ENCODE measurements at regions not wholly inside any gene's neighbourhood (a gene's known extent, or its start where the extent isn't known, plus 50 kb on each side); places are given as distances from the start of the nearest gene placed in this dataset.

- DNase-seq (ENCODE audit: low read depth) (no peak), FAIRE-seq (no peak)
- TF ChIP-seq CTCF (IDR thresholded peaks at IDR 0.05; ENCODE audit: insufficient read depth, low read length, severe bottlenecking), result no peak
- Histone ChIP-seq H3K4me3 (ENCODE audit: low read depth, low read length) (no peak overlapping the region), H3K27me3 (ENCODE audit: control insufficient read depth, insufficient read depth, low read length) (no peaks in the 10 kb centered on the region), H3K36me3 (ENCODE audit: control insufficient read depth, insufficient read depth, low read length) (no peaks in the 10 kb centered on the region)
Observed at GRCh38 chr2:34107811-34108210, 508.7 kb upstream of the FAM98A start.

- H3K36me3 ChIP-seq (ENCODE audit: control insufficient read depth, insufficient read depth, low read length), result no peaks in the 10 kb centered on the region
- H3K4me3 ChIP-seq (ENCODE audit: low read depth, low read length), result no peak overlapping the region
- FAIRE-seq (no peak), DNase-seq (ENCODE audit: low read depth) (peak; percentile 97)
- no peak for TF ChIP-seq CTCF (IDR thresholded peaks at IDR 0.05; ENCODE audit: insufficient read depth, low read length, severe bottlenecking)
- no peaks in the 10 kb centered on the region for H3K27me3 ChIP-seq (ENCODE audit: control insufficient read depth, insufficient read depth, low read length)
Observed at GRCh38 chr2:34105006-34105767, 506.1 kb upstream of the FAM98A start.

- FAIRE-seq (no peak), DNase-seq (ENCODE audit: low read depth) (peak; percentile 79)
- no peaks in the 10 kb centered on the region for H3K27me3 ChIP-seq (ENCODE audit: control insufficient read depth, insufficient read depth, low read length)
- H3K36me3 ChIP-seq (ENCODE audit: control insufficient read depth, insufficient read depth, low read length), result no peaks in the 10 kb centered on the region
- TF ChIP-seq CTCF (IDR thresholded peaks at IDR 0.05; ENCODE audit: insufficient read depth, low read length, severe bottlenecking), result no peak
- H3K4me3 ChIP-seq (ENCODE audit: low read depth, low read length), result no peak overlapping the region
Observed at GRCh38 chr2:34104601-34105000, 505.5 kb upstream of the FAM98A start.

DNA sequence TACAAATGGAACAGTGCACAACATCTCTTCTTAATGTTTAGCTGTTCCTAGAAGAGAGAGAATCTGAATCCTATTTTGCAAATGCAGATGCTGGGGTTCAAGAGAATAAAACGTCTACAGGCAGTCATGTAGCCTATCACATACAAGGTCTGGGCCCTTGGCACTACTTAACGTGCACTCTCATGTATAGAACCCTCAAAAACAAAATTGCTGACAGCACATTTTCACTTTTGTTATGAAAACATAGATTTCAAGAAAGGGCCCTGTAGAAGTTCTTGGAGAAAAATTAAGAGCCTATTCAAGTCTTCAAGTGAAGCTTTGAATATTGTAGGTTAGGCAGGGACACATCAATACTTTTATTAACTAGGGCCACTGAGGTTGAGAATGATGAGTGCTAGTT is 504.3 kb upstream of the FAM98A start:
- no peak for TF ChIP-seq CTCF (IDR thresholded peaks at IDR 0.05; ENCODE audit: insufficient read depth, low read length, severe bottlenecking)
- FAIRE-seq, result no peak
- H3K36me3 ChIP-seq (ENCODE audit: control insufficient read depth, insufficient read depth, low read length), result no peaks in the 10 kb centered on the region
- H3K4me3 ChIP-seq (ENCODE audit: low read depth, low read length), result no peak overlapping the region
- no peak for DNase-seq (ENCODE audit: low read depth)
- H3K27me3 ChIP-seq (ENCODE audit: control insufficient read depth, insufficient read depth, low read length), result no peaks in the 10 kb centered on the region

DNA sequence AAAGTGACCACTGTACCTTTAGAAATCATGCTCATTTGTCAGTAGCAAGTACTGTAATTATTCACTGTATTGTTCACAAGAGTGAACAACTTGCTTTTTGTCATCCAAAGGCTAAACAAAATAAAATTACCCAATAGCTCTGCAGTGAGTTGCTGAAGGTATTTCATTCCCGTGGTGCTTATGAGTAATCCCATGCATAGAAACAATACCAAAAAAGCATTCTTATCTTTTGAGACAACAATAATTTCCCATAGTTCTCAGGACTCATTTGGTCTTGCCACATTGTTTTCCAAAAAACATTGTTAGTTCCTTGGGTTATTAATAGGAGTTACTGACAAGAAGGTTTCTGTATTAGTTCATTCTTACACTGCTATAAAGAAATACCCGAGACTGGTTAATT is 503.2 kb upstream of the FAM98A start:
- H3K27me3 ChIP-seq (ENCODE audit: control insufficient read depth, insufficient read depth, low read length), result no peaks in the 10 kb centered on the region
- no peaks in the 10 kb centered on the region for H3K36me3 ChIP-seq (ENCODE audit: control insufficient read depth, insufficient read depth, low read length)
- FAIRE-seq (no peak), DNase-seq (ENCODE audit: low read depth) (peak; percentile 91)
- no peak overlapping the region for H3K4me3 ChIP-seq (ENCODE audit: low read depth, low read length)
- TF ChIP-seq CTCF (IDR thresholded peaks at IDR 0.05; ENCODE audit: insufficient read depth, low read length, severe bottlenecking), result no peak

DNA sequence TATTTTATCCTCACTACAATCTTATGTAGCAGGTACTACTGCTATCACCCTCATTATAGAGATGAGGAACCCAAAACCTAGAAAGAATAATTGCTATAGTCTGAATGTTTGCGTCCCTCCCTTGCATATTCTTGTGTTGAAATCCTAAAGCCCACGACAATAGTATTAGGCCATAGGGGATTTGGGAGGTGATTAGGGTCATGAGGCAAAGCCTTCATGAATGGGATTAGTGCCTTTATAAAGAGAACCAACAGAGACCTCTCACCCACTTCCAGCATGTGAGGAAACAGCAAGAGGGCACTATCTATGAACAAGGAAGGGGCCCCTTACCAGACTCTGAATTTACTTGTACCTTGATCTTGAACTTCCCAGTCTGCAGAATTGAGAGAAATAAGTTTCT is 500.3 kb upstream of the FAM98A start:
- no peaks in the 10 kb centered on the region for H3K36me3 ChIP-seq (ENCODE audit: control insufficient read depth, insufficient read depth, low read length)
- H3K4me3 ChIP-seq (ENCODE audit: low read depth, low read length), result no peak overlapping the region
- no peaks in the 10 kb centered on the region for H3K27me3 ChIP-seq (ENCODE audit: control insufficient read depth, insufficient read depth, low read length)
- DNase-seq (ENCODE audit: low read depth) (no peak), FAIRE-seq (no peak)
- no peak for TF ChIP-seq CTCF (IDR thresholded peaks at IDR 0.05; ENCODE audit: insufficient read depth, low read length, severe bottlenecking)
